CD4-positive, alpha-beta T cell treated with Interleukin-17A for 4 hours (primary cell): ENCODE measurements at regions not wholly inside any gene's neighbourhood (a gene's known extent, or its start where the extent isn't known, plus 50 kb on each side); places are given as distances from the start of the nearest gene placed in this dataset.
A peak's percentile ranks its signal among the peaks of the same experiment; 100 is the strongest.

Experiments
- DNase-seq: peaks from one replicate; pipeline ENCODE4 v3.0.0-alpha.2; 2020; ENCODE audit warnings: mixed read lengths

DNA sequence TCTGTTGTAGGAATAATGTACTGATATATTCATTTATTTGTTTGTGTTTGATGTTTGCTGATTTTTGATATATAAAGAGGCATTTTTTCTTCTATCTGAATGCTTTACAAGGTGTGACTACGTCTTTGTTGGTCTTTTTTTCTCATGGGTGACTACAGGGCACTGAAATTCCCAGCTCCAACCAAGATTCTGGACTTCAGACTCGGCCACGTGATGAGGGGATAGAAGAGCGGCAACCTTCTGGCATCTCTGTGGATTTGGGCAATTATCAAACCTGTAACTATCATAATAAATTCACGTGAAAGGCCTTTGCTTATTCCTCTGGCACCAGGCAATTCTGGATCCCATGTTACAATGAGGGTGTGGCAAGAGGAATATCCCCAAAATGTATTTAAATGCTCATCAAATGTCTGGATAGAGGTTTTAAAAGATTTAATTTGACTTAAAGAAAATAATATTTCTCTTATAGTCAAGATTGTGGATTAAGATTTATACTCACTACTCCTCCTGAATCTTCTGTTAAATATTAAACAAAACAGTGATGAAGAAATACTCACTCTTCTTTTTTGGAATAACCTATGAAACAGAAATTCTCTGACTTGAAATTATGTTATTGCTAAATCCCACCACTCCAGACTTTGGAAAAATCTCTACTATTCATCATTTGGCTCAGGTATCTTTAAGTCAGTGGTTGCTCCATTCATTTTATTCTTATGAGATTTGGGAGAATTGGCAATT is 276.3 kb downstream of the GPR37 start:
- no peak for DNase-seq

DNA sequence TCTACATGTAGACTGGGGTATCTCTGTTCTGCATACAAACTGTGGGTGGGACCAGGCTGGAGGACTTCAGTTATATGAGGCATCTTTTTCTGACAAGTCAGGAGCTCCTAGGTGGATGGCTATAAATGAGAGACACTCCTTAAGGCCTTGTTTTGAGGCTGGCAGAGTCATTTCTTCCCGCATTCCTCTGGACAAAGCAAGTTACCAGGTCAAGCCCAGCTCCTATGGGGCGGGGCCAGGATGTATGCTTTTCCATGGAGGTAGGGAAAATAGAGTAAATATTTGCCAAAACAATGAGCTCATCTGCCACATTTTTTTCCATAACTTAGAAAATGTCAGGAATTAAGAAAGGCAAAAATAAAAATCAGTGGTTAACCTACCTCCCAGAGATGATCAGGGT is 283.4 kb downstream of the GPR37 start:
- DNase-seq, result no peak

DNA sequence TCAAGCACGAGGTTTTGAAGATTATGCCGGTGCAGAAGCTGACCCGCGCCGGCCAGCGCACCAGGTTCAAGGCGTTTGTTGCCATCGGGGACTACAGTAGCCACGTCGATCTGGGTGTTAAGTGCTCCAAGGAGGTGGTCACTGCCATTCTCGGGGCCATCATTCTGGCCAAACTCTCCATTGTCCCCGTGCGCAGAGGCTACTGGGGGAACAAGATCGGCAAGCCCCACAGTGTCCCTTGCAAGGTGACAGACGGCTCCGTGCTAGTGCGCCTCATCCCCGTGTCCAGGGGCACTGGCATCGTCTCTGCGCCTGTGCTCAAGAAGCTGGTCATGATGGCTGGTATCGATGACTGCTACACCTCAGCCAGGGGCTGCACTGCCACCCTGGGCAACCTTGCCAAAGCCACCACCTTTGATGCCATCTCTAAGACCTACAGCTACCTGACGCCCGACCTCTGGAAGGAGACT is 284.7 kb downstream of the GPR37 start:
- DNase-seq, result no peak

DNA sequence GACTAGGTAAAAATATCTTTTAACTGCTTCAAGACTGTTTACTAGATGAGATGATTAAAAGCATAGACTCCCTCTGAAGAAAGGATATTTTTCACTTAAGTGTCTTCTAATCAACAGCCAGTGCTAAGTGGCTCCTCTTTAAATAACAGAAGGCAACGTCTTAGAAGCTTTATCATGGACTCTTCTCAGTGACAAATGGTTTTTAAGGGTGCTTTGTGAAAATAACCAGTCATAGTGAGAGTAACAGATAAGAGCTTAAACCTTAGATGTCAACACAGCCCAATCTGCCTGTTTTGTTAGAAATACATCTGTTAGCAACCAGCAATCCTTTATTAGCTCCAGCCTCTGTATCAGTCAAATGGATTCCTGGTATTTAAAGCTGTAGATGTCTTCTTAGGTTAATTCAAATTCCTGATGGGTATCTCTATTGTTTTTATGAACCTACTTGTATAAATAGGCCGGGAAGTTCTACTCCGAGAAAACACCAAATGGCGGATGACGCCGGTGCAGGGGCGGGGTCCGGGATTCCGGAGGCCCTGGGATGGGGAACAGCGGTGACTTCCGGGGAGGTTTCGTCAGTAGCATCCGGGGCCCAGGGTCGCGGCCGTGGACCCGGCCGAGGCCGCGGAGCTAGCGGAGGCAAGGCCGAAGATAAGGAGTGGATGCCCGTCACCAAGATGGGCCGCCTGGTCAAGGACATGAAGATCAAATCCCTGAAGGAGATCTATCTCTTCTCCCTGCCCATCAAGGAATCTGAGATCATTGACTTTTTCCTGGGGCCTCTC is 285.4 kb downstream of the GPR37 start:
- peak; percentile 2 for DNase-seq

DNA sequence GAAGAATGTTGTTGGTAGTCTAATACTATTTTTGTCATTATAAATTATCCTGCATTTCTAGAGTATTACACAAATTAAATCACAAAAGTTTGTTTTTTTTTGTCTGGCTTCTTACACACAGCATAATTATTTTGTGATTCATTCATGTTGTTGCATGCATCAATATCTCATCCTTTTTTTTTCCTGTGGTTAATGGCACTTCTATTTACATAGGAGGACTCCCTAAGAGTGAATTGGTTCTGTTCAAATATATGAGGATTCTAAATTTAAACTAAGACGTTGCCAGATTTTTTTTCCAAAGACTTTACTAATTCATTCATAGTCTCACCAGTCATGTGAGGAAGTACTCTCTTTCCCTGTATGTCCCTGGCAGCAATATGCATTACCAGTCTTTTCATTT is 303.3 kb downstream of the GPR37 start:
- no peak for DNase-seq

DNA sequence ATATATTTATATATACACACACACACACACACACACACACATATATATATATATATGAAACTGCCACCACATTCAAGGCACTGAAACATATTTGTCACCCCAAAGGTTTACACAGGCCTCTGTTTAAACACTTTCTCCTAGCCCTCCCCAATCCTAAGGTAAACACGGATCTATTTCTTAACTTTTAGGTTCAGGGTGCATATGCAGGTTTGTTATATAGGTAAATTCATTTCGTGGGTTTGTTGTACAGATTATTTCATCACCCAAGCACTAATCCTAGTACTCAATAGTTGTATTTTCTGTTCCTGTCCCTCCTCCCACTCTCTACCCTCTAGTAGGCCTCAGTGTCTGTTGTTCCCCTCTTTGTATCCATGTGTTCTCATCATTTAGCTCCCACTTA is 305.0 kb downstream of the GPR37 start:
- DNase-seq, result no peak

DNA sequence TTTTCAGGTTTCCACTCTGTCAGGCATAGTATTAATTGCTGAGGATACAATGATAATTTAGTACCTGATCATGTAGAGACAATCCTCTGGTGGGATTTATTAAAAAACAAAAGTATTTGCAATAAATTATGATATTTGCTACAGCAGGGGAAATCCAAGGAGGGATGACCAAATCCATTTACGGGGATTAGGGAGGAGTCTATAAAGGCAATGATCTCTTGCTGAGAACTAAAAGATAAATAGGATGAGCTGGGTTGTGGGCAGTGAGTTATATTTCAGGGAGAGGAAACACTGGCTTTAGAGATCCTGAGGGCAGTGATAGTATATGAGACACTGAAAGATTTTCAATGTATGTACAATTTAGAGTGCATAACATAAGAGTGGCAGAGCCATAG is 305.5 kb downstream of the GPR37 start:
- DNase-seq, result no peak

DNA sequence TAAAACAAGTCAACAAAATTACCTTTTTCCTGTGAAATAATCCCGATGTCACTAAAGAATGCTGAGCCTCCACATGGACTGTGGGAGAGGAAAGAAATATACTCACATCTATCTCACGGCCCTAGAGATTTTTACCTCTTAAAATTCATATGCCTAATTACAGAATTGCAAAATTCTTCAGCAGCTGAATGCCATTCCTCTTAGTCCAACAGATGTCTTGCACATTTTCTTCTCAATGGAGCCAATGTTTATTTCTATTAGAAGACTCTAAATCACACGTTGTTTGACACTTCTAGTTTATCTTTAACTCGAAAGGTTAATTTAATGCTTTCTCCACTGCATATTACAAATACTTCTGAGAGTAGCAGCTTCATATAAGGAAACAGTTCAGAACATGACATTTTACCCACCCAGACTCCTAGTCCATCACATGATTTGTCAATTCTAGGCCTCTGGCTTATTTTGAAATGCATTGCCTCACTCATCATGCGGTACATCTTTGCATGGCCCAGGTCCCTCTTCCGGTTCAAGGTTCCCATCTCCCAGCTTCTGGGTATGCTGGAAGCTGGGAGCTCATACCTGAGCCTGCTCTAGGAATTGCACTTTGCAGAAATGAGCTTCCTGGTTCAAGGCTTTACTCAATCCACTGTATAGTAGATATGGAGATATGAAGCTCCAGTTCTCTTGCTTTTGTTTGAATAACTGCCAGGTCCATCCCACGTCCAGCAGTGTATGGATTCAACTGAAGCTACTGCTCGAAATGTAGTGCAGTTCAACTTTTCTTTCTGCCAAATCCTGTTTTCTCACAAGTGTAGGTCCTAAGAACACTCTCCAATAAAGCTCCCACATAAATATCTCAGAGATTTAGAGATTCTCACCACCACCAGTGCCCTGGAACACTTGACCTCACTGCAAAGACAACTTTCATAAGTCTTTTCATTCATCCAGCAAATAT is 306.2 kb downstream of the GPR37 start:
- DNase-seq, result no peak

DNA sequence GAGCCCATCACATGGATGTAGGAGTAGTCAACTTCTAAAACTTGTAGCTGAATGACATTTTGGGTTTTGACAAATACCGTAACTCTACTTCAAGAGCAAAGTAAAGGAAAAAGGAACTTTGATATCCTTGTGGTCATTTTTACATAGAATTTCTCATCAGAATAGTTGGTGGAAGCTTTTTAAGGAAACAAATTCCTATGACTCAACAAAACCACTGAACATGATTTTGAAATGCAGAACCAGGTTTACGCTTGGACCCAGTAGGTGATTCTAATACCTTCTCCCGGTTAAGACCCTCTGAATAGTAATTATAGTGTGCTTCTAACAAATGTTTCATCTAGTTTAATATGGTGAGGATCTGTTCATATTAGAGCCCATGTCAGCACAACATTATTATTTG is 307.8 kb downstream of the GPR37 start:
- DNase-seq, result no peak

DNA sequence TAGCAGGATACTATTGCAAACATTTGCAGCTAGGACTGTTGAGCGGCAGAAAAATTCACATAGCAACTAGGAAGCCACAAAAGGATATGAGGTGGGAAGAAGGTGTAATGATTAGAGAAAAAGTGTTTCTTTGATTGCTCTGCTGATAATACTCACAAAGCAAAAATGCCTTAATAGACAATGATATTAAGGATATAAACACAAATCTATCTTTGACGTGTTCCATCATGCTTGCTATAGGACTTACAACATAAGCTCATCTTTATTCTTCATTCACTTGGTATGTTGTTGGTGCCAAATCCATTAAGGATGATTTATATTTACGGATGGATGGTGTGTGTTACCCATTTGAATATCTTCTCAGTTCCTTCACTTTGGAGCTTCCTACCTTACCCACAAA is 309.3 kb downstream of the GPR37 start:
- DNase-seq, result no peak

DNA sequence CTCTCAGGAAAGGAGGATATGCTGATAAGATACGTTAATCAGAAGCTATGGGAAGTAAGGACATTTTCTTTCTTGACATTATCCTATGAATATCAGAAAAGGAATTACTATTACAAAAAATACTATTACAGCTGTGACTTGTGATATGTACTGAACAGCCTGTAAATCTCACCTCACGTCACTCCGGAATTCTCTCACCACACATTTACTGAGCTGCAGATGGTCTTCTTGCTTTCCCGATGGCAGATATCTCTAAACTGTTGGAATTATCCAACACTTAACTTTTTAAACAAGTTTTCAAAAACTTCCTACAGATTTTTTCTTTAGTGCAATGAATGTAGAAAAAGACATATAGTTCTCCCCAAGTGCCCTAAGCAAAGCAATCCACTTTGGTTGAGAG is 313.4 kb downstream of the GPR37 start:
- DNase-seq, result no peak

DNA sequence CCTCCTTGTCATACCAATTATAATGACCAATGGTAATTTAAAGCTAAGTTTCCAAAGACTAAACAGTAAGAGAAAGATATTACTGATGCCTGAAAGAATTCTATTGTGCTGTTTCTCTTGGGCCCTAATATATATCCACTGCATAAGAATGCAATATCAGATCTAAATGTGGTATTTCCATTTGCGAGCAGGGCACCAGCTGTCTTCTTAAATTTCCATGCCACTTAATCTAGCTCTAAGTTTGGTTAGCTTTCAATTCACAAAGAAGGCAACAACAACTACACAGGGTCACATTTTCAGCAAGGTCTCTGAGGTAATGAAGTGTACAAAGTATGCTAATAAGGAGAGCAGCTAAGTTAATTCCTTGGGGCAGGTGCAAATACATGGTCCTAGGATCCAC is 315.7 kb downstream of the GPR37 start:
- DNase-seq, result no peak

DNA sequence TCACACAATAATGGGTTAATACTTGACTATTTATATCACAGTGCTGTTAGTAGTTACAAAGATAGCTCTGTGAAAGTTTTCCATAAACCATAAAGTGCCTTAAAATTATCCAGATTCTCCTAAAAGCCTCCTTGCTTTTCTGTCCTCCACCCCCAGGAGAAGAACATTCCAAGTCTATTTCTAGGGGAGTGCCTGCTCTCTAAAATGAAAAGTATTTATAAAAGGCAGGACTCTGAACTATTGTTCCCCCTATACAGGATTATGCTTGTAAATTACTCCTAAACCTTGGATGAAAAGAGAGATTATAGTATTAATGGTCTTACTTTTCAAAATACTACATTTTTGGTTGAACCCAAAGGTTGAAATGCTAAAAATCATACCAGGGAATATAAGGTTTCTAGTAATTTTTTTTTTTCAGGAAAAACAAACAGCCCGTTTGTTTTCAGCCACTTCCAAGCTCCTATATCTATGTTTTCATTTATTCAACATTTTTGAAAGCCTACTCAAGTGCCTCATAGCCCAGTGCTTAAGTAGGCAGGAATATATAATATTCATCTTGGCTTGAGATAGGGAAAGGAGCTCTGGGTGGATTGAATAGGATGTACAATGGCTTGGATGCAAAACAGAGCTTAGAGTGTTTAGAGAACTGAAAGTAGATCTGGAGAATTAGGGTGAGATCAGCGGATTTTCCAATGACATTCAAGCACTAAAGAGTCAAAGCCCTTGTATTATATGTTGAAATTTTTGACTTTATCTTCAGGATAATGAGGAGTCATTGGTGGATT is 320.7 kb downstream of the GPR37 start:
- no peak for DNase-seq

DNA sequence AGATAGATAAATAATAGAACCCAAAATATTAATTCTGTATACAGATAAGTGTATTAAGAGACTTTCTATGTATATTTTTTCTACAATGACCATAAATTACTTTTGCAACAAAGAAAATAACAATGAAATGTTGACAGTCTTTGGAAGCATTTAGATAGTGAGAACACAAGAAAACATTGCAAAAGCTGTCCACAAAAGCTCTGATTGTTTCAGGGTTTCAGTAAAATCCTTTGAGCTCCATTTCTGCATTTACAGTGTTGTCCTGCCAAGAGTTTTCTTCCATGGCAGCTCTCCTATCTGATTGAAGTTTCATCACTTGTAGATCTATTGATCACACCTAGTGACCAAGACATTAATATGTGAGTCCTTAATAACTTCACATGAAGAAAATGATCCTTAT is 321.8 kb downstream of the GPR37 start:
- DNase-seq, result no peak

DNA sequence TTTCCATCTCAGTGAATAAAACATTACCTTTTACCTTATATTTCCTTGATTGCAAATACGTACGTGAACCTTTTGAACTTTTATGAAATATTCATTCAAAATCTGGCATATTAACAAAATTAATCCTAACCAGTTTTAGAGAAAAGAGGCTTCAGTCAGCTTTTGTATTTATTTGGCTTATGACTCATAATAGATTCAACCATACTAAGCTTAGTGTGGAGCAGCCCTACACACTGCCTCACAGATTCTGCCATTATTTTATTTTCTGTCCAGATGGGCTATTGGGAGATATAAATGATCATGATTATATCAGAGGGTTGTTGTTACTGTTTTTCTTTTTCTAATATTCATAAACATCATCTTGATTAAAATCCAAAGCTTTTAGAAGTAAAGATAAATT is 325.5 kb downstream of the GPR37 start:
- DNase-seq, result no peak

DNA sequence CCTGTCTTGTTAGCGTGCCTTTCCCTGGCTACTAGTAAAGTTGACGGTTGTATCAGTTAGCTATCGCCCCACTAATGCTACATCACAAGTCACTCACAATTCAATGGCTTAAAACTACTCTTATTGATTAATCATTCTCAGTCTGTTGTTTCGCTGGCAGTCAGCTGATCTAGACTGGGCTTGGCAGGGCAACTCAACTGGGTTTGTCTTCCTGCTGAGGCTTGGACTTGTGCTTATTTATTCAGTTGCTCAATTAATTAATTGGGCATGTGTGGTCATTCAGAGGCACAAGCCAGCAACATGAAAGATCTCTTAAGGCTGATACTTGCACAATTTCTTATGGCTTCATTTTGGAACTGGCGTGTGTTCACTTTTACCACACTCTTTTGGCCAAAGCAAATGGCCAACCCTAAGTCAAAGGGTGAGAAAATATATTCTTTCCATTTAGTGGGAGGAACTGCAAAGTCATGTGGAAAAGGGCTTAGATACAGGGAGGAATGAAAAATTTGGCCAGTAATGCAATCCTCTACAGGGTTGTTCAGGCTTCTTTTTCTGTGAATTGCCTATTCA is 333.5 kb downstream of the GPR37 start:
- DNase-seq, result no peak

DNA sequence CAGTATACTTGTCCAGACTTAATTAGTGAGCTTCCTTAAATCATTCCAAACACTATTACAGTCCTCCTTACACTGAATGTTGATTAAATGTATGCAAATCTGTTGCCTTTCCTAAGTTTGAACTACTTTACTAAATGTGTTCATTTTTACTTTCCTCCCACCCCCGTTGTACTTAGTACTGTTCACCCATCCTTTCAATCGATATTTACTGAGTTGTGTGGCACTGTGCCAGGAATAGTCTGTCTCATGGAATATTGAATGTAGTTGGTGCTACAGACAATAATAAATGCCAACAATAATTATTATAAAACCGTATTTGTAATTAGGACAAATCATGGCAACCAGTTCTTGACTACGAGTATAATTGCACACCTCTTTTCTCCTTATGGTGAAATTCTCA is 335.7 kb downstream of the GPR37 start:
- no peak for DNase-seq

DNA sequence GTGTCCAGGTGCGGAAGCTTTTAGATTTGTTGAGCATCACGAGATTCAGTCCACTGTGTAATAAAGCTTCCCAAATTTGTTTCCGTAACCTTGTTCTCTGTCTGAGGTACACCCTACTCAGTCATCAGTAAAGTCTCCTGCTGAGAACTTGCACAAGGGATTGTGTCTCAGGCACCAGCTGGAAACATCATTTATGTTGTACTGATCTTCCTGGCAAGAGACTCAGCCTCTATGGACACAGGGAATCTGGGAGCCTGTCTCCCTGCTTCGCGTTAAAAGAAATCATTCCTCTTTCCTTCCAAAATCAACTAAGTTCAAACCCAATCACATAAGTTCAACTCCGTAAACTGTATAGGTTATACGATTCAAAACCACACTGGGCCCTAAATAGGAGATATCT is 336.8 kb downstream of the GPR37 start:
- DNase-seq, result no peak

DNA sequence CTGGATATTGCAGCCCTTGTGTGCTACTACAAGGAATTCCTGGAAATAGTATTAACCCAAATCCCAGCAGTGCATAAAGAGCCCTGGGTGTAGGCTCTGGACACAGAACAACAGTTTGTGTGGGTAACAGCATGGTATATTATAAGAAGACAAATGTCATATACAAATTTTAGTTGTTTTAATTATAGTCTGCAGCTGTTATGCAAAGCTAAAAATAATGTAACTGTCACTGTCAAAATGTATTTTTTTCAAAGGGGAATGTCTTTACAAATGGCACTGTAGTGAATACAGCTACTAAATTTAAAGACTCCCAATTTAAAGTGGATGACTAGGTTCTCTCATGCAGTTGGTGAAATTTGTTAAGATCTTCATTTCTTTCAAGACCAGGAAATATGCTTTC is 339.0 kb downstream of the GPR37 start:
- DNase-seq, result no peak

DNA sequence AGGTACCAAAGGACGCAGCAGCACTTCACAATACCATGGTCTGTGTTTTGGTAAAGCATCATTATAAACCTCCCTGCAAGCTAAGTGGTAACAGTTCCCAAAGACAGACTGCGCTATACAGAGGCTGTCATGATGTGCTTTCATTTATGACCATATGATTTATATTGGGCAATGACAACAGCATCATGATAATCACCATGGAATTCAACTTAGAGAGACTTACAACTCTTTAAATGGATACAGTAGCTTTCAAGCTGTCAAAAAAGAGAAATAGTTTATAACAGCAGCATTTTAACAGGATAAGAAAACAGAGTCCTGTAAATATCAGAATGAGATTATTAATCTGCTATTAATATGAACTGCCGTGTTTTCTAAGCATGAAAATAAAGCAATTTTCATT is 341.7 kb downstream of the GPR37 start:
- no peak for DNase-seq

DNA sequence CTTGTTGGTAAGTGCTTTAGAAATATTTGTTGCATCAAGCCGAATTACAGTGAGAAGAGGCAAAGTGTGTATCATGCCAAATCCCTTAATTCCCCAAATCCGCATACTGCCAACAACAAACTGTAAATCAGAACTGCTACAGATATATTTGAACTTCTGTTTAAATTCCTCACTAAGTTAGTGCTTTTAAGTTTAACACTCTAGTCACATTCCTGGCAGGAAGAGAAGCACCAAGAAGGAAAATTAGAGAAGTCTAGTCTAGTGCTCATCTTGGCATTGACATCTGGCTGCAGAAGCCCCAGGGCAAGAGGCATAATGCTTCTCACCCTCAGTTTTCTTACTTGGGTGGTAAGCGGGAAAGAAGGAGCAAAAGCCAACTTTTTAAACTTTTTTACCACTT is 343.5 kb downstream of the GPR37 start:
- DNase-seq, result no peak

DNA sequence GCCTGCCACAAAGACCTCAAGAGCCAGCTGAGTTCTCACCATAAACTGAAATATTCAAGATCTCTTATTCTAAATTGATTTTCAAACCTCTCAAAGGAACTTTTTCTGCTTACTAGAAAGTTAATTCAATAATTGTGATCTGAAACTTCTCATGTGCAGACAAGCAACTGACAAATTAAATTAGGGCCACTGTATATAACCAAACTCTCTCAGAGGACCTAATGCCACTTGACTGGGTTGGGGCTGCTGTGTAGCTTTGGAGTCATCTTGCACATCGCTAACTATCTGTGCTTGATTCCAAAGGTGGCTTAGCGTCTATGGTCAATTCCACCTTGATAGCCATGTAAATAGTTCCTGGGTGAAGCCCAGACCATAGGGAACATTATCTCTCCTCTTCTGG is 345.2 kb downstream of the GPR37 start:
- no peak for DNase-seq
